Fibroblast of skin of scalp (primary cell): ENCODE measurements at regions not wholly inside any gene's neighbourhood (a gene's known extent, or its start where the extent isn't known, plus 50 kb on each side); places are given as distances from the start of the nearest gene placed in this dataset.
"Not testable (repeated sequence)": the region's sequence is repeated elsewhere in the genome, so short reads cannot be mapped to it uniquely, and the experiment has no call there.

Experiments used
- DNase-seq: peaks from one replicate; pipeline ENCODE4 v3.0.0-alpha.2; 2013

- no peak for DNase-seq
Measured at GRCh38 chr9:115313545-115313944, 195.6 kb upstream of the TNC start.

GRCh38 chr9:115326461-115326860 lies 208.5 kb upstream of the TNC start:
- DNase-seq, result no peak

- peak; percentile 51 for DNase-seq
Measured at GRCh38 chr9:115327436-115328122, 209.6 kb upstream of the TNC start.

DNA sequence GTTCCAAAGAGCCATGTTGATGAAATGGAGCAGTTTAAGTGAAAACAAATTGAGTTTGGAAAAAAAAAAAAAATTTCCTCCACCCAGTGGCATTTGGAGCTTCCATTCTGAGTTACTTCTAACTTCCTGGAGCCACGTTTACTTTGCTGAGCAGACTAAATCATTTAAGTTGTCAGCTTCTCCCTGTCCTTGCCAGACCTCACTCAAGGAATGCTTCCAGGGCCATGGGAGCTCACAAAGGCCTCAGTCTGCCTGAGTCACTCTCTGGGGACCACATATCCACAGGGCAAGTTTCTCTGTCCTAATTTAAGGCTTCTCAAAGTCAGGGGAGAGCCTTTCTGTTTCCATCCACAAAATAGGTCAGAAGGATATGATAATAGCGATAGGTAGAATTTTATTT lies 210.3 kb upstream of the TNC start:
- peak; percentile 97 for DNase-seq

DNA sequence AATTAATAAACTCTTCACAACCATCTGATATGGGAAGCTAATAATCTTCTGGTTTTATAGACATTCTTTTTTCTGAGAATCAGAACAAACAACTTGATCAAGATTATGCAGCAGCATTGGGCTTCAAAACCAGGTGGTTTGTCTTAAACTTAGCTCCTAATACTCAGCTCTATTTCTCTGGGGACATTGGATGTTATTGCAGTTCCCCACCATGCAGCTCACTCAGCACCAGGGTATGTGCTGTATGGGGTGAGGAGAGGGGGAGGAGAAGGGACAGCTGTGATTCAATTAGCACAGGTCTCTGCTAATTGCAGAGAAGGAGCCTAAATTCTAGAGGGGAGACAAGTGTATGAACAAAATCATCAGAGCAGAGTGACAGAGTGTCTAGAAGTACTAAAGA lies 210.7 kb upstream of the TNC start:
- DNase-seq, result peak; percentile 54

DNA sequence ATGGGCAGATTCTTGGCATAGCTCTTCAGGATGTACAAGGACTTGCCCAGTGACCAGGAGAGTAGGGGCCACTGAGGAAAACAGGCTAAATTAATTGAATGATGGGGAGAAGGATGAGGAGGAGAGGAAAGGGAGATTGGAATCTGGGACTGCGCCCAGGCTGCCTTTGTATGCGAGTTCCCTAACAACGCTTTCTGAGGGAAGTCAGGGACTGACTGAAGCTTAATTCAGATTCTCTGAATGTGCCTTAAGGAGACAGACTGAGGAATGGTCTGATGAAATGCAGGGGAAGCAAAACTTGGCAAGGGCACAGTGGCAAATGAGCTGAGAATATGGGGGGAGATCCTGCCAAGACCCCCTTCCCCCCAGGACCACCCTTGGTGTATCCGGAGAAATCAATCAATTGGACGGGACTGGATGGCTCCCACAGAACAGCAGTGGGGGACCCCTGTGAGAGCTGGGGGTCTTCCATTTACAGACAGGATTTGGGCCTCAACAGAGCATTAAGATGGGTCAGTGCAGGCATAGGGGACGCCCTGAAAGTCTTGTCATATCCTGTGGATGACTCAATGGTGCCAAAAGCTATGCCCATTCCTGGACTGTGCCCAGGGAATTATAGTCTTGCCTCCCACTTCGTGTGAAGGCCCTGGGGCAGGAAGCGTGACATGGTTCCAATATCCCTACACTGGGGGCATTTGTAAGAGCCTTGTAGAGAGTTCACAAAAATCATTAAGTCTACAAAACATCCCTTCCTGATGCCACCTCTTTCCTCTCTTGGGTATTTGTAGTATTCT lies 215.5 kb upstream of the TNC start:
- DNase-seq, result no peak

GRCh38 chr9:115335439-115335838 lies 217.5 kb upstream of the TNC start:
- no peak for DNase-seq

- no peak for DNase-seq
Measured at GRCh38 chr9:115340314-115340713, 222.4 kb upstream of the TNC start.

DNA sequence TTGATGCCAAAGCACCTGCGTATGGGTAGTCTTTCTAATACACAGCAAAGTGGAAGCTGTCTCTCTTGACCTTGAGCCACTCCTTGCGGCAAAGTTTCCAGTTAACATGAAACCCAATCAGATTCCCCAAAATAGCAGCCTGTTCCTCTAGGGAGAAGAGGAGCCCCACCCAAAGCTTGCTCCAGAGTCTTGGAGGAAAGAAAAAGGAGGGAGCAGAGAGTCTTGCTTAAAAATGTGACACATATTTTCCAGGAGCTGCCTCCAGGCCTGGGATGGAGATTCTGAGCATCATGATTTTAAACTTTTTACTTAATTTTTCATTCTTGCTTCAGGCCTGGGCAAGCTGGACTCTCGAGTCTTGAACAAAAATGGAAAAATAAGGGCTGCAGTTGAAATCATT lies 223.5 kb upstream of the TNC start:
- DNase-seq, result peak; percentile 38

DNA sequence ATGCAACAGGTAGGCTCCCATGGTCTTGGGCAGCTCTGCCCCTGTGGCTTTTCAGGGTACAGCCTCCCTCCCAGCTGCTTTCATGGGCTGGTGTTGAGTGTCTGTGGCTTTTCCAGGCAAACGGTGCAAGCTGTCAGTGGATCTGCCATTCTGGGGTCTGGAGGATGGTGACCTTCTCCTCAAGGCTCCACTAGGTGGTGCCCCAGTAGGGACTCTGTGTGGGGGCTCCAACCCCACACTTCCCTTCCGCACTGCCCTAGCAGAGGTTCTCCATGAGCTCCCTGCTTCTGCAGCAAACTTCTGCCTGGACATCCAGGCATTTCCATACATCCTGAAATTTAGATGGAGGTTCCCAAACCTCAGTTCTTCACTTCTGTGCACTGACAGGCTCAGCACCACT lies 229.8 kb upstream of the TNC start:
- DNase-seq, result not testable (repeated sequence)

GRCh38 chr9:115348936-115349335 lies 231.0 kb upstream of the TNC start:
- DNase-seq, result not testable (repeated sequence)

- peak; percentile 85 for DNase-seq
Measured at GRCh38 chr9:115349542-115349941, 231.6 kb upstream of the TNC start.

- no peak for DNase-seq
Measured at GRCh38 chr9:115350548-115350947, 232.6 kb upstream of the TNC start.

GRCh38 chr9:115353681-115354080 lies 235.7 kb upstream of the TNC start:
- no peak for DNase-seq

DNA sequence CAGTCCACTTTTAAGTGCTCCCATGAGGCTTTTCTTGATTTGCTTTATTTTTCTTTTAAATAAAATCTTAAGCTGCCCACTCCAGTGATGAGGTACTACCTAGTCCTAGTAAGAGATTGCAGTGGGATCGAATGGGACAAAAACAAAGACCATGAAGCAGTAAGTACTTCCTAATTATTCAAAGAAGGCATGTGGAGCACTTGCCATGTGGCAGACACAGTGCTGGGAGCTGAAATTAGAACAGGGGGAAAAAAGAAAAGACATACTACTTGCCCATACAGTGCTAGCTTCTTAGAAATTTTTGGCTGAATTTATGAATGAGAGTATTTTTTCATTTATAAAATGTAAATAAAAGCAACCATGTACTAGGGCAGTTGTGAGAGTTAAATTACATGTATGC lies 239.9 kb upstream of the TNC start:
- DNase-seq, result no peak

- peak; percentile 67 for DNase-seq
Measured at GRCh38 chr9:115359017-115359780, 241.2 kb upstream of the TNC start.

- DNase-seq, result no peak
Measured at GRCh38 chr9:115360122-115360521, 242.2 kb upstream of the TNC start.

GRCh38 chr9:115362101-115362500 lies 244.1 kb upstream of the TNC start:
- DNase-seq, result no peak

DNA sequence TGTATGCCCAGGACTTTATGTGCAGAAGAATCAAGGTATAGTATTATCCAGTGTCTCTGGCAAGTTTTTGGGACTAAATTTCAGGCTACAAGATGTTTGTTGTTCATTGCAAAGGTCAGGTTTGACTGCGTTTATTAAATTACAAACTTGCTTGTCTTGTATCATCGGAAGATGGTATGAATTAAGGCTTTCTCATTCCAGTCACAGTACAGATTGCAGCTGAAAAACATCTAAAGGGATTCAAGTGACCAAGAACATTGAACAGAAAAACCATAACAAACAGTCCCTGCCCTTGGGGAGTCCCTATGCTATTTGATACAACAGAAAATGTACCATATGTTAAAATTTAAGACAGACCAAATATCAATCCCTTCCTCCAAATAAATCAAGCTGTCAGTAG lies 244.7 kb upstream of the TNC start:
- DNase-seq, result no peak

DNA sequence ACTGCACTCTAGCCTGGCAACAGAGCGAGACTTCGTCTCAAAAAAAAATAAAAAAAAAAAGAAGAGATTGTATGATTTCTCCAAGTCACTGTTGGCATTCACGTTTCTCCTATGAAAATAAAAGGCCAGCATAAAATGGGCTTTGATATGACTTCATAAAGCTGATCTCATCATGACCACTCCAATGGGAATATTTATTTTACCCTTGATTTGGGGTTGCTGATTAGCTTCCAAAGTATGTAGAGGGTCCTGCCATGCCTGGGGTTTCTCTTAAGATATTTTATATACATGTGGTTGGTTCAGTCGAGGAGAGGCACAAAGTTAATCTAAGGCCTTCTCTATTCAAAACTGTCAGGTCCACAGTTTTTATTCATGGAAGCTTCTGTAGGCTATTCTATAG lies 247.0 kb upstream of the TNC start:
- DNase-seq, result no peak

- DNase-seq, result no peak
Measured at GRCh38 chr9:115367321-115367720, 249.4 kb upstream of the TNC start.

DNA sequence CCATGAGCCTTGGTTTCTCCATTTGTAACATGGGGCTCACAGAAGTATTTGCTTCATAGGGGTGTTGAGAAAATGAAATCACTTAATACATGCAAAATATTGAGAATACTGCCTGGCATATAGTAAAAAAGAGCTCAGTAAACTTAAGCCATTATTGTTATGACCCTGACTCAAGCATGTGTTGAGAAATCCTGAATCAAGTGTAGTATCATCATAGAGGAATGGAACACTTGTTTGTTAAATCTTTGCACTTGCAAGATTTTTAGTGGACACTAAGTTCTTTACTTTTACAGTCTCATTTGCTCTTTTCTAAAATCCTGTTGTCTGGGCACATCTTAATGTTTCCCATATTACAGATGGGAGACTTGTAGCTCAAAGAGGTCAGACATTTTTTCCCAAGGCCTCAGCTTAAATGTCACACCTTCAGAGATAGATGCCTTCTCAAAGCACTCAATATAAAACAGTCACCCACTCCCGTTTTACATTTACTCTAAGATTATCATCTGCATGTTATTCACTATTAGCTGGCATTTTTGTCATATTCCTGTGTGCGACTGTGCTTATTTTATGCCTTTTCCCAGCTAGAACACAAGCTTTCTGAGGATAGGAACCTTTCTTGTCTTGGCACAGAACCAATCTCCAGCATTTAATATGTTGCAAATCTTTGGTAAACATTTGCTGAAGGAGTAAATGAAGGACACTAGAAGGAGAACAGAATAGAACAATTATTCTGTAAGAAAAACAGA lies 250.0 kb upstream of the TNC start:
- DNase-seq, result no peak
